ENCODE measurements at regions not wholly inside any gene's neighbourhood (a gene's known extent, or its start where the extent isn't known, plus 50 kb on each side); places are given as distances from the start of the nearest gene placed in this dataset.

- TF ChIP-seq CTCF (IDR thresholded peaks at IDR 0.05) (no peak), POLR2A (IDR thresholded peaks at IDR 0.05) (no peak)
These were observed 211.5 kb downstream of the NFKBIZ start for GRCh38 chr3:102060814-102061213.
